Muscle of leg (tissue), 3 donors: ENCODE measurements at regions not wholly inside any gene's neighbourhood (a gene's known extent, or its start where the extent isn't known, plus 50 kb on each side); places are given as distances from the start of the nearest gene placed in this dataset.

Experiments used
- DNase-seq: peaks from one replicate; pipeline ENCODE4 v3.0.0; 2013
- H3K27ac ChIP-seq: one replicate; pipeline ENCODE4 v1.5.1; 2013; ENCODE audit warnings: mild to moderate bottlenecking, low read length, control low read depth
- H3K27me3 ChIP-seq: one replicate; pipeline ENCODE4 v1.6.1; 2013; ENCODE audit warnings: low read length; ENCODE audit not compliant: control insufficient read depth, insufficient read depth
- H3K36me3 ChIP-seq: one replicate; pipeline ENCODE4 v1.6.1; 2013; ENCODE audit warnings: low read length; ENCODE audit not compliant: control insufficient read depth, insufficient read depth
- H3K4me1 ChIP-seq: one replicate; pipeline ENCODE4 v1.6.1; 2013; ENCODE audit warnings: low read length; ENCODE audit not compliant: control insufficient read depth, insufficient read depth
- H3K4me3 ChIP-seq: one replicate; pipeline ENCODE4 v1.5.1; 2013; ENCODE audit warnings: low read length, control low read depth
- H3K9me3 ChIP-seq: replicated peaks from 2 replicates; pipeline ENCODE4 v1.6.1; 2013; ENCODE audit warnings: low read depth, low read length; ENCODE audit not compliant: control insufficient read depth
- WGBS: methylation state at CpG from one replicate; pipeline ENCODE4 v1.1.5; 2013; ENCODE audit warnings: missing lambda C conversion rate; ENCODE audit not compliant: insufficient coverage; 5-methylcytosine and 5-hydroxymethylcytosine counted together

DNA sequence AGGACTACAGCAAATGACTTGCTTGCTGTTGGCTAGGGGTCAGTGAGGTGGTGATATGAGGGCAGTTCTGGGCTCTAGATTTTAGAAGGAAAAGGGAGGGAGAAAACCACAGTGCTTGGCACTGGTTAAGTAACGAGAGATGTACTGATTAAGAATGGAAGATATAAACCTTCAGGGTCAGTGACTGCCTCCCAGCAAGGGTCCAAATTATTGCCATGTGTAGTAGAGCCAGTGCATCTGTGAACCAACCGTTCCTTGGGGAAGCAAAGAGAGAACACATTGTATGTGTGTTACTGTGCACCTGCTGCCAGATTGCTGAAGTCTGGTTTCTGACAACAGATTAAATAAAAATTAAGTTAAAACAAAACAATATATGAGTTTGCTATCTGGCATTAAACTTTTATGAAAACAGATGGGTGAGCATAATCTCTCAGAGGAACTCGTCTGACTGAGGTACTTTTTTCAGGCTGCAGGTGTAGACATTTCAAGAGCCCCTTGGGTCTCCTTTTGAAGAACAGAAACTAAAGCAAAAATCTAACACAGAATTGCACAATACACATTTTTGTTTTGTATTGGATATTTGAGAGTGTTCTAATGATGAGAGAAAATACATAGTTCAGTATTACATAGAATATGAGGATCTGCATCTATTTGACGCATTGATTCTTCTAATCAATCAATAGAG lies 1120.6 kb downstream of the SORCS3 start:
- H3K9me3 ChIP-seq = no peaks in the 10 kb centered on the region
- 0% methylated on average over 1 of the region's 4 CpGs for WGBS
- H3K4me1 ChIP-seq = no peaks in the 10 kb centered on the region
- H3K27me3 ChIP-seq = no peaks in the 10 kb centered on the region
- no peaks in the 10 kb centered on the region for H3K36me3 ChIP-seq
- no peak overlapping the region for H3K27ac ChIP-seq
- DNase-seq = no peak
- no peak overlapping the region for H3K4me3 ChIP-seq

DNA sequence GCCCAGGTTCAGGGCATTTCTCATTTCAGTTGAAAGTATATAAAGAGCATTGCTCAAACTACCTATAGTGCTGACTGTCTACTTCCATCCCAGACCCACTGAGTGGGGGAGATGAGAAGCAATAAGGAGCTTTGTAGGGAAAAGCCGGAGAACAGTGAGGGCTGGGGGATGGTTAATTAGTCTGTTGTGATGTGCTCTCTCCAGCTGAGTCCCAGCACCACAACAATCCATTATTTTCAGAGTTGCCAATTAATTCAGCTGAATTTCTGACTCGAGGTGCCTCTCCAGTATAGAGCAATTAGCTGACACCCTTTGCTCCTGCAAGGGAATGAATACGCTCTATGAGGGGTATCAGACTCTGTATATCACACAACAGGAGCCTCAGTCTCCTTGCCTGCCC lies 1118.6 kb downstream of the SORCS3 start:
- Histone ChIP-seq H3K36me3 (no peaks in the 10 kb centered on the region), H3K4me3 (no peak overlapping the region), H3K27ac (no peak overlapping the region), H3K4me1 (no peaks in the 10 kb centered on the region), H3K27me3 (no peaks in the 10 kb centered on the region), H3K9me3 (no peaks in the 10 kb centered on the region)
- WGBS = no CpG with 5 or more reads among the region's 3 CpGs
- no peak for DNase-seq

DNA sequence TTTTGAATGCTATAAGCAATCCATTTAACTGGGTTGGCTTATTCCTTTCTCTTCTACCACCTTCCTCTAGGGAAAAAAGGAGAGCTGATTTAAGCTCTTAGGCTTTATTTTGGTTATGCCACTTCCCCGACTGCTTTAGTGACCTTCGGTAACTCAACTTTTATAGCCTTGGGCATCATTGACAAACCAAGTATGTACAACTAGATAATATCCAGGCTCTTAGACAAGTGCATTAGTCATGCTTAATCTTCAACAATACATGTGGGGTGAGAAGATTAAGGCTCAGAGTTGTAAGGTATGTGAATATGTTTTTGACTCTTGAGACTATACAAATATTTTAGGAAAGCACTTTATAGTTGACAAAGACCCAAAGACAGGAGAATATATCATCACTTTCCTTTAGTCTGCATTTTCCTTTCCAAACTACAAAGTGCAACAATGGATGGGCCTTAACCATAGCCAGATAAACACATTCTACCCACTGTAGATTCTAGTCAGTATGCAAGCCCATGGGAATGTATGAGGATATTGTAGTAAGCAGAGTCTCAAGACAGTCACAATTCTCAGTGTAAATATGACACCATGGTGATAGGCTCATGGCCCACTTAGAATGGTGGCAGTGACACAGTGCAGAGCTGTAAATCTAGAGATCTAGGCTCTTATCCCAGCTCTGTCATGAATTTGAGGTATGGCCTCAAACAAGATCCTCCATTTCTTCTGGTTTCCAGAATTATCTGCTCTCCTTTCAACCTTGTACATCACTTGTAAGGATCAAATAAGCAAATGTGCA lies 1117.3 kb downstream of the SORCS3 start:
- Histone ChIP-seq H3K27ac (no peak overlapping the region), H3K36me3 (no peaks in the 10 kb centered on the region), H3K9me3 (no peaks in the 10 kb centered on the region), H3K27me3 (no peaks in the 10 kb centered on the region), H3K4me3 (no peak overlapping the region), H3K4me1 (no peaks in the 10 kb centered on the region)
- WGBS = no CpG with 5 or more reads among the region's 2 CpGs
- DNase-seq = no peak

DNA sequence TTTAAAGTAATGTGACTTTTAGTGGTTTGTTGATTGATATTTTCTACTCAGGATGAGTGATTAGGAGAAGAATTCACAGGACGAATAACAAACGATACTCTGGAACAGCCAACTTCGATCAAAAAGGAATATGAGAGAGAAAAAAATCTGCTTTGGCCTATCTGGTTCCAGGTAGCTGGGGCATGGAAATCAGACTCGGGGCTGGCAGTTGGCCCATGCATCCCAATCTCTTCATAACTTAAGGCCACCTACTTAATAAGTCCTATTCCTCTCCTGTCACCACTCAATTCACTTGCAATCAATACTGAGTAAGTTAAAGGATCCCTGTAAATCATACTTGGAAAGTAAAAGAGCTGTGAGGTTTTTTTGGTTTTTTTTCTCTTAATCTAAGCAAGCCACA lies 1116.2 kb downstream of the SORCS3 start:
- no CpG with 5 or more reads among the region's 4 CpGs for WGBS
- Histone ChIP-seq H3K9me3 (no peaks in the 10 kb centered on the region), H3K27me3 (no peaks in the 10 kb centered on the region), H3K36me3 (no peaks in the 10 kb centered on the region), H3K4me3 (no peak overlapping the region), H3K27ac (no peak overlapping the region), H3K4me1 (no peaks in the 10 kb centered on the region)
- DNase-seq = no peak

DNA sequence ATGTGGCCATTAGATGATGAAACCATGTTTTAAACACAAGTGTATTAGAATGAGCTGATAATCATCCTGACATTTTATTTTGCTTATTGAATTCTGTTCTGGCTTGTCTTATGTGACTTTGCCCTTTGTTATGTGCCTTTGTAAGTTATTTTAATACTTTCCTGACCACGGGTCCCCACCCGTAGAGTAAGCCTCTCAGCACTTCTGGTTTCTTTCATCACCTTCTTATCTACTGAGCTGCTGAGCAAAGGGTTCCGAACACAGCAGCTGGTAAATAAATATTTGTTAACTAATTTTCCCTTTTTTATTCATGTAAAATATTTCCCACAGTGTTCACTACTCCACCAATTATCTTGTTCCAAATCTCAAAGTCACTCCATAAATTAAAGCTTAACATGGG lies 1115.3 kb downstream of the SORCS3 start:
- WGBS = no CpG with 5 or more reads among the region's 3 CpGs
- Histone ChIP-seq H3K4me1 (no peaks in the 10 kb centered on the region), H3K27ac (no peak overlapping the region), H3K27me3 (no peaks in the 10 kb centered on the region), H3K36me3 (no peaks in the 10 kb centered on the region), H3K9me3 (no peaks in the 10 kb centered on the region), H3K4me3 (no peak overlapping the region)
- no peak for DNase-seq

DNA sequence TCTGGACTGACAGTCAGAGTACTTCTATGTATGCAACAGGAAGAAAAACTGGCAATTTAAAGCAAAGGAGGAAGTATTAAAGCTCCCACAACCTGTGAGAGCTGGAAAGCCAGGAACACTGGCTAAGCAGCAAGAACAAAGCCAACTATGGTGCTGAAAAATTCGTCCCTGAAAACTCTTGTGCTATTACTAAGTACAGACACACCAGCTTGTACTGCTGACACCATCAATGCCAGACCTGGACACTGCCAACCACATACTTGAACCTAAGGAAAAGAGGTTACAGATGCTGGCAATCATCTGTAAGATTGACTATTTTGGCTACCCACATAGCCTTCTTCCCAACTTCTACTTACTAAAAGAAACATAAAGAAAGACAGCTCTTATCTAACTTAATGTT lies 1110.6 kb downstream of the SORCS3 start:
- WGBS = 20% methylated on average over 1 of the region's 1 CpG
- no peaks in the 10 kb centered on the region for H3K9me3 ChIP-seq
- H3K27ac ChIP-seq = no peak overlapping the region
- no peak for DNase-seq
- H3K36me3 ChIP-seq = no peaks in the 10 kb centered on the region
- no peak overlapping the region for H3K4me3 ChIP-seq
- H3K27me3 ChIP-seq = no peaks in the 10 kb centered on the region
- no peaks in the 10 kb centered on the region for H3K4me1 ChIP-seq

DNA sequence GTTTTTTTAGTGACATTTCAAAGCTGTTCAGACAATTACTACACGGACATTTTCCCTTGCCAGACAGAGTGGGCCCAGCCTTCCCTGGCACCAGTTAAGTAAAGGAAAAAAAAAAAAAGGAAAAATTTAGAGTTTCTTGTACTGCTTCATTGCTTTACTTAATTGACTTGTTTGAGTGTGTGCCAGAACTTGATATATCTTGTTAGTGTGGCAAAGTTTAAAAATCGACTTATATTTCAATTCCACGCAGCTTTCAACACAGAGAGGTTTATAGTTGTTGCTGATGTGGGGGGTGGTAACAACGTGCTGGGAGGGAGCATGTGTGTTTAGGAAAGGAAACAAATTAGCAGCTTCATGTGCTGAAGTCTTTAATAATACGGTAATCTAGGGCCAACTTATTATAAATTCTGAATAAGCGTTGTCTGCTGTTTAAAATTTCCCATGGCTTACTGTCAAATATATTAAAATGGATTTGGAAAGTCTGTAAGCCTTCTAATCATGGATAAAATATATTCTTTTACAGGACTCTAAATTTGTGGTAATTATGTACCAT lies 1104.6 kb downstream of the SORCS3 start:
- H3K36me3 ChIP-seq = no peaks in the 10 kb centered on the region
- no peaks in the 10 kb centered on the region for H3K27me3 ChIP-seq
- peaks cover 2% of the 10 kb centered on the region for H3K9me3 ChIP-seq
- no peak overlapping the region for H3K27ac ChIP-seq
- H3K4me3 ChIP-seq = no peak overlapping the region
- H3K4me1 ChIP-seq = no peaks in the 10 kb centered on the region
- WGBS = 38% methylated on average over 1 of the region's 6 CpGs
- no peak for DNase-seq

DNA sequence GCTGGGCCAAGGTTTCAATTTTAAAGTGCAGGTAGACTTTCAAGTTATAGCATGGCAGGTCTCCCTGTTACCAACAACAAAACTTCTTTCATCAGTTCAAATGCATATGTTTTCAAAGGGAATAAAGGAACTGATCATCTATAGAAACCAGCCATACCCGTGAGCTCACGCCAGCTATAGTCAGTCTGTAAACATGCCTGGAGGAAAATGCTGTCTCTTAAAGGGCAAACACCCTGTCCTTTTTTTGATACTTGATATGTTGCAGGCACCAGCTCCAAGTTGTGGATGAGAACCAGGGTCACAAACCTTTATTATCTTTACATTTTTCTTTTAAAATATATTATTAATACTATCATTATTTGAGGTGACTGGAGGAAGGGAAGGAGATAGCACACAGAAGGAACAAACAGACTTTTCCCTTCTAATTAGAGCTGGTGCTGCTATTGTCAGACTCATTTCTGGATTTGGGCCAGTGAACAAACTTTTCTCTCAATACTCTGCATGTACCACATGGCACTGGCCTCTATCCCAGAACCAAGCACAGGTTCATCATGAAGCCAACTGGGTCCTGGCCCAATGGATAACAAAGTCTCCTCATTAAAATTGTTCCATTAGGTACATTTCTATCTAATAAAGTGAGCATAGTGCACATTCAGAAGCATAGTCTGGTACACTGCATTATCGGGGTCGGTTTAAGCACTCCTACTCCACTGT lies 1102.4 kb downstream of the SORCS3 start:
- DNase-seq = no peak
- 60% methylated on average over 2 of the region's 4 CpGs for WGBS
- no peak overlapping the region for H3K27ac ChIP-seq

DNA sequence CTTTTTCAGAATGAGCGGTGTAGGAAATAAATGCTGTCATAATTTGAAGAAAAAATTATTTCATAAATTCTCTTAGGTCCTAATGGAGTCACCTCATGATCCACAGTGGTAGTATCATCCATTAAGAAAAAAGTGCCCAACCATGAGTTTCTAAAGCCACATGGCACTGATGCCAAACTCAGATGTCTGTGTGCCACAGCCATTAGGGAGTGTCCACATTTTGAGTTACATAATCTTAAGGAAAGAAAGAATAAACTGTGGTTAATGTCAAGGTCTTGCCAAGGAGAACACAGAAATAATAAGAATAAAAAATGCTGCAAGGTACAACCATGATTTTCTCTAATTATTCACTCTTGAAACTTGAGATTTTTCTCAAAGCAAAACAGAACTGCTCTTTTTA lies 1101.8 kb downstream of the SORCS3 start:
- Histone ChIP-seq H3K4me1 (no peaks in the 10 kb centered on the region), H3K36me3 (no peaks in the 10 kb centered on the region), H3K4me3 (no peak overlapping the region), H3K27me3 (no peaks in the 10 kb centered on the region), H3K9me3 (peaks cover 2% of the 10 kb centered on the region), H3K27ac (no peak overlapping the region)
- no CpG with 5 or more reads among the region's 1 CpG for WGBS
- DNase-seq = no peak

More for the DNA sequence above, 1102.4 kb downstream of the SORCS3 start:
- Histone ChIP-seq H3K4me1 (no peaks in the 10 kb centered on the region), H3K4me3 (no peak overlapping the region), H3K9me3 (peaks cover 2% of the 10 kb centered on the region), H3K27me3 (no peaks in the 10 kb centered on the region), H3K36me3 (no peaks in the 10 kb centered on the region)

DNA sequence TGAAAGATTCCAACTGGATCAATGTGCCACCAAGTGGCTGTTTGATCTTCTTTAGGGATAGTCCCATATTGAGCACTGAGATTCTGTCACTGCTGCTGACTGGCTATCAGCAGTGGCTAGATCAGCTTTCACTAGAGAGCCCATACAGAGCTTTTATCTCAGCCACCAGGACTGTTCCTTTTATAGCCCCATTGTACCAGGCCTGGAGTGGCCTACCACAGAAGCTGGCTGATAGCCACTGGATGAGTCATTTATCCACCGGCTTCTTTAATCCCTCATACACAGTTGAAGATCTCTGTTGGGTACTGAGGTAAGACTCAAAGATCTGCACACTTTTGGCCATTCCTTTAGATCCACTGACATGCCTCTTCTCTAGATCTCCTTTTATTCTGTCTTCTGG lies 1101.1 kb downstream of the SORCS3 start:
- no CpG with 5 or more reads among the region's 1 CpG for WGBS

More for the DNA sequence above, 1101.1 kb downstream of the SORCS3 start:
- Histone ChIP-seq H3K4me1 (no peaks in the 10 kb centered on the region), H3K4me3 (no peak overlapping the region), H3K27ac (no peak overlapping the region), H3K36me3 (no peaks in the 10 kb centered on the region), H3K27me3 (no peaks in the 10 kb centered on the region), H3K9me3 (peaks cover 2% of the 10 kb centered on the region)
- no peak for DNase-seq
